ENCODE measurements at regions not wholly inside any gene's neighbourhood (a gene's known extent, or its start where the extent isn't known, plus 50 kb on each side); places are given as distances from the start of the nearest gene placed in this dataset.

GRCh38 chr3:15151166-15151565 is 52.2 kb upstream of the RBSN start:
- peak; percentile 25 for DNase-seq (ENCODE audit: low spot score)

DNA sequence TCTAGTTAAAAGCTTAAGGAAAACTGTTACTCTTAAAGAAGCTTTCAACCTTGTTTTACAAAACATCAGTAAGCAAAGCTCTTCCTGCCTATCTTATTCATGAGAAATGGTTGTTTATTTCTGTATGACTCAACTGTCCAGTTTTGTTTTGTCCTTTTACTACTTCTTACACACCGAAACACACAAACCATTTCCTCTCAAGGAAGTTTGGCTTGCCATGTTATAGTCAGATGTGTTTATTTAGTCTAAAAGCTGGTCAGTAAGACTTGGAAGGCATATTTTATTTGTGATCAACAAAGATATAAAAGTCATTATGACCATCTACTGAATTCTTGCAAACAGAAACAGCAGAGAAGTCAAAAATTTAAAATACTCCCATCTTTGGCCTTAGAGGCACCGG is 53.2 kb upstream of the RBSN start:
- DNase-seq (ENCODE audit: low spot score) = no peak

GRCh38 chr3:15153103-15153502 is 52.9 kb upstream of the CAPN7 start:
- DNase-seq (ENCODE audit: low spot score) = no peak

DNA sequence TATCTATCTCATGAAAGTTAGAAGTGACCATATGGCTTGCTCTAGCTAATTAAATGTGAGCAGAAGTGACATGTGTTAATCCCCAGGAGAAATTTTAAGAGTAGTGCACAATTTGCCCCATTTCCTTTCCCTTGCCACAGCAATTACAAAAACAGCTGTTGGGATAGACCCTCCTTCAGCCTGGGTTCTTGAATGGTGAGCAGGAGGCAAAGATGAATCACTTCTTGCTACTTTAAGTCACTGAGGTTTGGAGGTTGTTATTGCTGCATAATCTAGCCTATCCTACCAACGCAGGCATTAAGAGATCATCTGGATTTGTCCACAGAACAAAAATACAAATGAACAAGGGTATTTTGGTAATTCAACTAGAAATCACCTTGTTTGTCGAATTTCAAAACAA is 51.7 kb upstream of the CAPN7 start:
- DNase-seq (ENCODE audit: low spot score) = no peak

DNA sequence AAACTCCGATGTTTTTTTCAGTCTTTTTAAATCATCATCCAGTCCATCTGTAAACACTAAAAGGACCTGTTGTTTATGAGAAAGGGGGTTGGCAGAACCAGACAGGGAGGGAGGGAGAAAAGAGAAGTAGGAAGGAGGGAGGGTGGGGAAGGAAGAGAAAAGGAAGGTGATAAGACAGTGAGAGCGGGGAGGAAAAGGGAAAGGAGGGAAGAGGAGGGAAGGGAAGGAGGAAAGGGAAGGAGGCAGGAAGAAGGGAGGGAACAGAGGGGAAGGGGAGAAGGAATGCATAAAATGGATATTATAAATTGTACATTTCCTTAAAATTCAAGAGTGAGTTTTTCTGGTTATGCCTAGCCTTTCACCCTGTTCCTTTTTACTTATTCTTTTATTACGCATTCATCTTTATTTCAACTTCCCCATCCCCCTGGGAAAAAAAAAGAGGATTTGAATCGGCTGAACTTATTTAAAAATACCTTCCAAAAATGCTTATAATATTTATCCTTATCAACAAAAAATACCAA is 50.1 kb upstream of the CAPN7 start:
- DNase-seq (ENCODE audit: low spot score) = no peak

Data from SW480 (cell line).